ENCODE measurements at regions not wholly inside any gene's neighbourhood (a gene's known extent, or its start where the extent isn't known, plus 50 kb on each side); places are given as distances from the start of the nearest gene placed in this dataset.
"Not testable (repeated sequence)": the region's sequence is repeated elsewhere in the genome, so short reads cannot be mapped to it uniquely, and the experiment has no call there.

DNA sequence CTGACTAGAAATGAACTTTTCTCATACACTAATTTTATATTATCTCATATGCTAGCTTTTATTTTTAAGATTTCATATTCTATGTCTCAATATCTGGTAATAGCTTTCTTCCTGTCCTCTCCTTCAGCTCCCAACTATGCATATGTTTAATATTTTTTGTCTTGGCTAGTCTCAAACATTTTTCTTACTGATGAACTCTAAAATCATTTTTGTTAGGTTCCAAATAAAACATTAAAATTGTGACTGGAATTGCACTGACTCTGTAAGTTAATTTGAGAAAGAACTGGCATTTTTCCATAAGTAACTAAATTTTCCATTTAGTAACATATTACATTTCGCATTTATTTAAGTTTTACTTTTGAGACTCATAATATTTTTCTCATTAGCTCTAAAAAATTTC is 368.5 kb upstream of the DPYD start:
- TF ChIP-seq, protein P1, sequence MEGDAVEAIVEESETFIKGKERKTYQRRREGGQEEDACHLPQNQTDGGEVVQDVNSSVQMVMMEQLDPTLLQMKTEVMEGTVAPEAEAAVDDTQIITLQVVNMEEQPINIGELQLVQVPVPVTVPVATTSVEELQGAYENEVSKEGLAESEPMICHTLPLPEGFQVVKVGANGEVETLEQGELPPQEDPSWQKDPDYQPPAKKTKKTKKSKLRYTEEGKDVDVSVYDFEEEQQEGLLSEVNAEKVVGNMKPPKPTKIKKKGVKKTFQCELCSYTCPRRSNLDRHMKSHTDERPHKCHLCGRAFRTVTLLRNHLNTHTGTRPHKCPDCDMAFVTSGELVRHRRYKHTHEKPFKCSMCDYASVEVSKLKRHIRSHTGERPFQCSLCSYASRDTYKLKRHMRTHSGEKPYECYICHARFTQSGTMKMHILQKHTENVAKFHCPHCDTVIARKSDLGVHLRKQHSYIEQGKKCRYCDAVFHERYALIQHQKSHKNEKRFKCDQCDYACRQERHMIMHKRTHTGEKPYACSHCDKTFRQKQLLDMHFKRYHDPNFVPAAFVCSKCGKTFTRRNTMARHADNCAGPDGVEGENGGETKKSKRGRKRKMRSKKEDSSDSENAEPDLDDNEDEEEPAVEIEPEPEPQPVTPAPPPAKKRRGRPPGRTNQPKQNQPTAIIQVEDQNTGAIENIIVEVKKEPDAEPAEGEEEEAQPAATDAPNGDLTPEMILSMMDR (conservative IDR thresholded peaks at IDR 0.05; ENCODE audit: low read depth, low read length): no peak
- Histone ChIP-seq H3K27ac (no peak overlapping the region), H3K36me3 (ENCODE audit: insufficient read depth) (no peaks in the 10 kb centered on the region), H4K20me1 (ENCODE audit: insufficient read depth) (no peaks in the 10 kb centered on the region), H3K9ac (no peak overlapping the region), H2AFZ (ENCODE audit: low read depth) (no peak overlapping the region), H3K4me2 (no peak overlapping the region), H3K4me1 (ENCODE audit: low read depth, poor library complexity, severe bottlenecking) (no peaks in the 10 kb centered on the region), H3K27me3 (ENCODE audit: insufficient read depth, low read depth) (no peaks in the 10 kb centered on the region), H3K79me2 (ENCODE audit: insufficient read depth, low read depth) (no peaks in the 10 kb centered on the region), H3K4me3 (IDR thresholded peaks at IDR 0.05; ENCODE audit: insufficient read depth, low read depth, low read length) (no peak overlapping the region)

DNA sequence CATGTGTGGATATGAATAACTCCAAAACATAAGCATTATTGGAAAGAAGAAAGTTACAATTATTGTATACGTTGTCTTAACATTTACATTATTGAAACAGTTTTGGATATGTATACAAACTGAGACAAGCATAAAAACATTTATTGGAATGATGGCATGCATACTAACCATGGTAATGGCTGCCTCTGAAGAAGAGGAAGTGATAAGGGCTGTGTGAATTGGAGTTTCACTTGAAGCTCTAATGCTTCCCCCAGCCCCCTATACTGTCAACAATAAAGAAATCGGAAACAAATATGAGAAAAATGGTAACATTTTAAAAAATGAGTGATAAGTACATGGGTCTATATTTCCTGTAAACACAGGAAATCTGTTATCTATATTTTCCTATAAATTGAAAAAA is 367.7 kb upstream of the DPYD start:
- no peak overlapping the region for H2AFZ ChIP-seq (ENCODE audit: low read depth)
- H3K79me2 ChIP-seq (ENCODE audit: insufficient read depth, low read depth): no peaks in the 10 kb centered on the region
- no peak overlapping the region for H3K4me2 ChIP-seq
- no peaks in the 10 kb centered on the region for H3K4me1 ChIP-seq (ENCODE audit: low read depth, poor library complexity, severe bottlenecking)
- H3K27ac ChIP-seq: no peak overlapping the region
- no peak overlapping the region for H3K4me3 ChIP-seq (IDR thresholded peaks at IDR 0.05; ENCODE audit: insufficient read depth, low read depth, low read length)
- TF ChIP-seq, protein P1 (conservative IDR thresholded peaks at IDR 0.05; ENCODE audit: low read depth, low read length): no peak
- H3K9ac ChIP-seq: no peak overlapping the region
- H3K36me3 ChIP-seq (ENCODE audit: insufficient read depth): no peaks in the 10 kb centered on the region
- H3K27me3 ChIP-seq (ENCODE audit: insufficient read depth, low read depth): no peaks in the 10 kb centered on the region
- no peaks in the 10 kb centered on the region for H4K20me1 ChIP-seq (ENCODE audit: insufficient read depth)

DNA sequence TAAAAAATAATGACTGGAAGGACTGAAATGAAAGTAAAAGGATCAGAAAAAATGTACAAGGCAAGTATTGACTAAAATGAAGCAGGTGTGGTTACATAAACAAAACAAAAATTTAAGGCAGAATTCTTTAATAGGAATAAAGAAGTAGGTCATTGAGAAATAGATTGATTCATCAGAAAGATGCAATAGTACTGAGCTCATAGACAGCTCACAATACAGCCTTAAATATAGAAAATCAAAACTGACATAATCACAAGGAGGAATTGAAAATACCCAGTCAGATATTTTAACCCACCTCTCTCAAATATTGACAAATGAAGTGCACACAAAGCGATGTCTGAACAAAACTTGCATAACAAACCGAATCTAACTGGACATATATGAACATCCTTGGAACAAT is 366.8 kb upstream of the DPYD start:
- TF ChIP-seq, protein P1 (conservative IDR thresholded peaks at IDR 0.05; ENCODE audit: low read depth, low read length): no peak

DNA sequence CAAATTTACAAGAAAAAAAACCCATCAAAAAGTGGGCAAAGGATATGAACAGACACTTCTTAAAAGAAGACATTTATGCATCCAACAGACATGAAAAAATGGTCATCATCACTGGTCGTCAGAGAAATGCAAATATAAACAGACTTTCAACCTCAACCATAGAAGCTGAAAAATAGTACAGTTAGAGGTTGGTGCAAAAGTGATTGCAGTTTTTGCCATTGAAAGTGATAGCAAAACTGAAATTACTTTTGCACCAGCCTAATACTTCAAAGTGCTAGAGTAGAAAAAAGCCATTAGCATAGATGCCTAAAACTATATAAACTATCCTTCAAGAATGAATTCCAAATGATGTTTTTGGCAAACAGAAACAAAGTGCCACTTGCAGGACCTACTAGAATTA is 365.8 kb upstream of the DPYD start:
- Histone ChIP-seq H2AFZ (ENCODE audit: low read depth) (no peak overlapping the region), H3K9ac (no peak overlapping the region), H3K79me2 (ENCODE audit: insufficient read depth, low read depth) (no peaks in the 10 kb centered on the region), H3K27me3 (ENCODE audit: insufficient read depth, low read depth) (no peaks in the 10 kb centered on the region), H3K4me1 (ENCODE audit: low read depth, poor library complexity, severe bottlenecking) (no peaks in the 10 kb centered on the region), H4K20me1 (ENCODE audit: insufficient read depth) (no peaks in the 10 kb centered on the region), H3K4me2 (no peak overlapping the region), H3K4me3 (IDR thresholded peaks at IDR 0.05; ENCODE audit: insufficient read depth, low read depth, low read length) (no peak overlapping the region), H3K36me3 (ENCODE audit: insufficient read depth) (no peaks in the 10 kb centered on the region), H3K27ac (no peak overlapping the region)
- TF ChIP-seq, protein P1 (conservative IDR thresholded peaks at IDR 0.05; ENCODE audit: low read depth, low read length): no peak

More for the DNA sequence above, 366.8 kb upstream of the DPYD start:
- no peaks in the 10 kb centered on the region for H4K20me1 ChIP-seq (ENCODE audit: insufficient read depth)
- H3K4me2 ChIP-seq: no peak overlapping the region
- H3K79me2 ChIP-seq (ENCODE audit: insufficient read depth, low read depth): no peaks in the 10 kb centered on the region
- H3K4me1 ChIP-seq (ENCODE audit: low read depth, poor library complexity, severe bottlenecking): no peaks in the 10 kb centered on the region
- H3K27ac ChIP-seq: no peak overlapping the region
- no peaks in the 10 kb centered on the region for H3K27me3 ChIP-seq (ENCODE audit: insufficient read depth, low read depth)
- no peak overlapping the region for H3K4me3 ChIP-seq (IDR thresholded peaks at IDR 0.05; ENCODE audit: insufficient read depth, low read depth, low read length)
- H2AFZ ChIP-seq (ENCODE audit: low read depth): no peak overlapping the region
- no peaks in the 10 kb centered on the region for H3K36me3 ChIP-seq (ENCODE audit: insufficient read depth)
- H3K9ac ChIP-seq: no peak overlapping the region

DNA sequence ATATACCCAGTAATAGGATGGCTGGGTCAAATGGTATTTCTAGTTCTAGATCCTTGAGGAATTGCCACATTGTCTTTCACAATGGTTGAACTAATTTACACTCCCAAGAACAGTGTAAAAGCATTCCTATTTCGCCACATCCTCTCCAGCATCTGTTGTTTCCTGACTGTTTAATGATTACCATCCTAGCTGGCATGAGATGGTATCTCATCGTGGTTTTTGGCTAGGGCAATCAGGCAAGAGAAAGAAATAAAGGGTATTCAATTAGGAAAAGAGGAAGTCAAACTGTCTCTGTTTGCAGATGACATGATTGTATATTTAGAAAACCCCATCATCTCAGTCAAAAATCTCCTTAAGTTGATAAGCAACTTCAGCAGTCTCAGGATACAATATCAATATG is 364.5 kb upstream of the DPYD start:
- H3K79me2 ChIP-seq (ENCODE audit: insufficient read depth, low read depth); H3K36me3 ChIP-seq (ENCODE audit: insufficient read depth); H2AFZ ChIP-seq (ENCODE audit: low read depth); H3K9ac ChIP-seq; H4K20me1 ChIP-seq (ENCODE audit: insufficient read depth); H3K4me2 ChIP-seq; H3K4me3 ChIP-seq (IDR thresholded peaks at IDR 0.05; ENCODE audit: insufficient read depth, low read depth, low read length); H3K27ac ChIP-seq; H3K4me1 ChIP-seq (ENCODE audit: low read depth, poor library complexity, severe bottlenecking); H3K27me3 ChIP-seq (ENCODE audit: insufficient read depth, low read depth): not testable (repeated sequence)

All from KMS-11 (cell line).